ENCODE measurements at regions not wholly inside any gene's neighbourhood (a gene's known extent, or its start where the extent isn't known, plus 50 kb on each side); places are given as distances from the start of the nearest gene placed in this dataset.

DNA sequence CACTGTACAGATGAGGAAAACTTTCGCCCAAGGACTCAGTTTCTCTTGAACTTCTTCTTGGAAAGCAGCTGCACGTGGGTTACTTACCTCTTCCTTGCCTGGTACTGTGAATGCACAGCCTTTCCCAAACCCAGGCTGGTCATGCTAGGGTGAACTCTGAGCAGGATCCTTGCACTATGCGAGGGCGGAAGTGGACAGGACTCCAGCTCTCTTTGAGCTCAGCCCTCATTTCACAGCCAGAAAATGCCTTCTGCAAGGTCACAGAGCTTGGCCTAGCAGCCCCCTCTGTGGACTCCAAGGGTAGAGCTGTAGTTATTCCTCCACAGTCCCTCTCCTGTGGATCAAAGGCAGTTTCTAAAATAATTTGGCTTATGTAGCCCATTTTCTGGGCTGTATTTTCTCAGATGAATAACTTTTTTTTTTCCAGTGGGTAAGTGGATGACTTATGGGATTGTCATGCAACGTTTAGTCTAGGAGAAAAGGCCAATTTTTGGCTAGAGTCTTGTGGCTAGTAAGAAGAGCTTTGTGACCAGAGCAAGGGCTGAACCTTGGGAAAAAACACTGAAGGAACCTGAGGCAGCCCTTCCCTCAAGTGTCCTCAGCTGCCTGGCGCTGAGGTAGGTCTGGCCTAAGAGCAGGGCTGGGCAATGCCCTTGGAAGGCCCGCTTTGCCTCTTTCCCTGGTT lies 172.7 kb downstream of the SCP2D1 start:
- no peaks in the 10 kb centered on the region for H3K9me3 Mint-ChIP-seq
- H3K4me3 Mint-ChIP-seq = no peak overlapping the region

DNA sequence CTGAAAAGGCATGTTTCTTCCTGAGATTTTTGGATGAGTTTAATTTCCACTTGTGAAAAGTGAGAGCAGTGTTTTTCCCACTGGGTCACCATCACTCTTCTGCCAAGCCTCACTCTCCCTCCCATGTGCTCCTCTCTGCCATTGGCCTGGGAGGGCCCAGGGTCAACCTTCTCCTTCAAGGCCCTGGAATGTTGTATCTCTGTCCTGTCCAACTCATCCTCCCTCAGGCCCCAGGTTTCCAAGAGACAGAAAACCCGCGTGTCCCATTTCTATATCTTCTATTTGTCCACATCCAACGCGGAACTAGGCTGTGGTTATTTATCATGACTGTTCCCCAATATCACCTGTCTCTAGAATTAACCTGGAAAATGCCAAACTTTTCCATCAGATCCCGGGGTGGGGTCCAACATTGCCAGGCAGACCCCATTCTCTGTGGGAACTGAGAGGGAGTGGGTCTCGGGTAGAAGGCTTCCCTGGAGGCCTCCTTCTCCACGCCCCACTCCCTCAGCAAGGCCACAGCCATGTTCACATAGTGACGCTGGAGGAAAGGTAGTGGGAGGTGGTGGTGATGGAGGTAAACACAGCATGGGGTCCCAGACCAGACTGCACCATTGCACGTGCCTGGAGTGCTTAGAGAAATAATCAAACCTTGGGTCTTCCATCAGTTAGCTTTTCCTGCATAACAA lies 173.5 kb downstream of the SCP2D1 start:
- no peak for DNase-seq
- no peaks in the 10 kb centered on the region for H3K36me3 Mint-ChIP-seq (ENCODE audit: low read depth)
- H3K4me3 Mint-ChIP-seq = no peak overlapping the region
- peaks cover 7% of the 10 kb centered on the region for H3K27me3 Mint-ChIP-seq (ENCODE audit: low read depth, poor library complexity)
- peak overlapping the region; percentile 32 for H3K27ac Mint-ChIP-seq
- TF ChIP-seq, protein P1, sequence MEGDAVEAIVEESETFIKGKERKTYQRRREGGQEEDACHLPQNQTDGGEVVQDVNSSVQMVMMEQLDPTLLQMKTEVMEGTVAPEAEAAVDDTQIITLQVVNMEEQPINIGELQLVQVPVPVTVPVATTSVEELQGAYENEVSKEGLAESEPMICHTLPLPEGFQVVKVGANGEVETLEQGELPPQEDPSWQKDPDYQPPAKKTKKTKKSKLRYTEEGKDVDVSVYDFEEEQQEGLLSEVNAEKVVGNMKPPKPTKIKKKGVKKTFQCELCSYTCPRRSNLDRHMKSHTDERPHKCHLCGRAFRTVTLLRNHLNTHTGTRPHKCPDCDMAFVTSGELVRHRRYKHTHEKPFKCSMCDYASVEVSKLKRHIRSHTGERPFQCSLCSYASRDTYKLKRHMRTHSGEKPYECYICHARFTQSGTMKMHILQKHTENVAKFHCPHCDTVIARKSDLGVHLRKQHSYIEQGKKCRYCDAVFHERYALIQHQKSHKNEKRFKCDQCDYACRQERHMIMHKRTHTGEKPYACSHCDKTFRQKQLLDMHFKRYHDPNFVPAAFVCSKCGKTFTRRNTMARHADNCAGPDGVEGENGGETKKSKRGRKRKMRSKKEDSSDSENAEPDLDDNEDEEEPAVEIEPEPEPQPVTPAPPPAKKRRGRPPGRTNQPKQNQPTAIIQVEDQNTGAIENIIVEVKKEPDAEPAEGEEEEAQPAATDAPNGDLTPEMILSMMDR (IDR thresholded peaks at IDR 0.05) = no peak
- H3K4me1 Mint-ChIP-seq = peaks cover 13% of the 10 kb centered on the region
- H3K9me3 Mint-ChIP-seq = no peaks in the 10 kb centered on the region

More for the DNA sequence above, 172.7 kb downstream of the SCP2D1 start:
- no peak overlapping the region for H3K27ac Mint-ChIP-seq
- TF ChIP-seq, protein P1 (IDR thresholded peaks at IDR 0.05) = no peak
- H3K36me3 Mint-ChIP-seq (ENCODE audit: low read depth) = no peaks in the 10 kb centered on the region
- peaks cover 1% of the 10 kb centered on the region for H3K27me3 Mint-ChIP-seq (ENCODE audit: low read depth, poor library complexity)
- DNase-seq = no peak
- peaks cover 13% of the 10 kb centered on the region for H3K4me1 Mint-ChIP-seq

DNA sequence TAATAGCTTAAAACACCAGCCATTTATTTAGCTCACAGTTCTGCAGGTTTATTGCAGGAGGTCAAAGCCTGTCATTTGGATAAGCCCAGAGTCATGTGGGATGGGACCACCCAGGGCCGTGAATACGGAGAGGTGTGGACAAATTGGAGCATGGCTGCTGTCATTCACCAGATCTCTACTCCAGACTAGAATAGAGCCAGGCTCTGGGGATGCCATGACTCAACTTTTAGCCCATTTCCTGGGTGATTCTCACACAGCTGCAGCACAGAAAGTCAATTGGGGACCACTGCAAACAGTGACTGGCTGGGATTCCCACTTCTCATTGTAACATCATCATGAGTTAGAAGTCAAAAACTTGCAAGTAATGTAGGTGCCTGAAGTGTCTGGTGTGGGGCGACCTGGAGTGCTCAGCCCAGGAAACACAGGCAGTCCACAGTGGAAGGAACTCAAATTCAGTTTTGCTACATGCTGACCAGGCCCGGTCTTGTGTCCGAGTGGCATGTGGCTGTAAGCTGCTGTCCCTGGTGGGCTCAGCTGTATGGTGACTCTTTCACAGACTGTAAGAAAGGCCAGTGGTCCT lies 174.3 kb downstream of the SCP2D1 start:
- TF ChIP-seq, protein P1 (IDR thresholded peaks at IDR 0.05) = no peak
- Mint-ChIP-seq H3K27ac (no peak overlapping the region), H3K36me3 (ENCODE audit: low read depth) (no peaks in the 10 kb centered on the region), H3K9me3 (peaks cover 4% of the 10 kb centered on the region), H3K4me1 (peaks cover 13% of the 10 kb centered on the region), H3K27me3 (ENCODE audit: low read depth, poor library complexity) (peaks cover 7% of the 10 kb centered on the region), H3K4me3 (no peak overlapping the region)
- DNase-seq = no peak

DNA sequence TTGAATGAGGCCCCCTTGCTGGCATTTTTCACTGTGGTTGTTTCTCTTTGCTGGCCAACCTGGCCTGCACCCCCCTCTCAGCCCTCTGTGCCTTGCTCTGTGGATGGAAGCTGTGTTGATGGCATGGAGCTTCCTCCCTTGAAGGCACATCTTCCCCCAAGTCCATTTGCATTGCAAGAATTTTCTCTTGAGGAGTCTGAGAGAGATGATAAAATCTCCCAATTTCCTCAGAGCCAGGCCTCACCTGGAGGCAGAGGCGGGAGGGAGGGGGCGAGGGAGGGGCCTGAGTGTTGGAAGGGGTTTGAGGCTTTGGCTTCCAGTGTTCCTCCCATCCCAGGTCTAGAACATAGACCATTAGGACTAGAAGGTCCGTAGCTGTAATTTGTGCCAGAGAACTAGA lies 175.1 kb downstream of the SCP2D1 start:
- Mint-ChIP-seq H3K4me3 (no peak overlapping the region), H3K4me1 (peaks cover 9% of the 10 kb centered on the region), H3K36me3 (ENCODE audit: low read depth) (no peaks in the 10 kb centered on the region), H3K9me3 (peaks cover 12% of the 10 kb centered on the region), H3K27me3 (ENCODE audit: low read depth, poor library complexity) (peaks cover 7% of the 10 kb centered on the region), H3K27ac (no peak overlapping the region)
- no peak for DNase-seq
- TF ChIP-seq, protein P1 (IDR thresholded peaks at IDR 0.05) = no peak

DNA sequence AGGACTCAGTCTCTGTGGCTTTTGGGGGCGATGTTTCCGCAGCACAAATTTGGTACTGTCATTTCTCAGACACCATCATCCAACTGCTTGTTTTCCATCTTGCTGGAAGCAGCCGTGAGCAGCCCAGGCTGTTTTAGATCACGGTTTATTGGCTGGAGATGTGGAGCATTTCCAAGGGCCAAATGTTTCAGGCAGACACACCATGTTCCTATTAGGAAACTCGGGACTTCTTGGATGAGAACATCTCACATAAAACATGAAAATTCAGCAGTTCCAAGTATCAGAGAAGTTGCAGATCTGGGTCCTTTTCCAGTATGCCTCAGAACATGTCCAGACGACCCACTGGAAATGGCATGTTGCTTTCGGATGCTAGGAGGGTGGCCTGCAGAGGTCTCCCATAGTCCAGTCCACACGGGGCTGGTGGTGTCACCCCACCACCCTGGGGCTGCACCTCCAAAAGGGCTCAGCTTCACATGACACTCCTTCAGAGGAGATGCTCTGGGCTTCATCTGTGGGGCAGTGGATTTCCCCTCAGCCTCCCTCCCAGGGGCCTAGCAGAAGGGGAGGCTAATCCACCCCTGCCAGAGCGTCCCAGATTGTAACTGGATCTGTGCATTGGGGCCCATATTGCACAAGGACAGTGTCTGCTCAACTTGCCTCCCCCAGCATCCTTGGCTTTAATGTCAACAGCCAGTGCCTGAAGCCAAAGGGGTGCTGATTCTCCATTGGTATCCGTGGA lies 176.3 kb downstream of the SCP2D1 start:
- H3K4me3 Mint-ChIP-seq = no peak overlapping the region
- H3K9me3 Mint-ChIP-seq = peaks cover 16% of the 10 kb centered on the region
- H3K27me3 Mint-ChIP-seq (ENCODE audit: low read depth, poor library complexity) = peaks cover 7% of the 10 kb centered on the region
- no peaks in the 10 kb centered on the region for H3K4me1 Mint-ChIP-seq
- TF ChIP-seq, protein P1 (IDR thresholded peaks at IDR 0.05) = no peak
- H3K36me3 Mint-ChIP-seq (ENCODE audit: low read depth) = no peaks in the 10 kb centered on the region
- DNase-seq = no peak
- H3K27ac Mint-ChIP-seq = no peak overlapping the region
